ENCODE measurements at regions not wholly inside any gene's neighbourhood (a gene's known extent, or its start where the extent isn't known, plus 50 kb on each side); places are given as distances from the start of the nearest gene placed in this dataset.
A peak's percentile ranks its signal among the peaks of the same experiment; 100 is the strongest.

DNA sequence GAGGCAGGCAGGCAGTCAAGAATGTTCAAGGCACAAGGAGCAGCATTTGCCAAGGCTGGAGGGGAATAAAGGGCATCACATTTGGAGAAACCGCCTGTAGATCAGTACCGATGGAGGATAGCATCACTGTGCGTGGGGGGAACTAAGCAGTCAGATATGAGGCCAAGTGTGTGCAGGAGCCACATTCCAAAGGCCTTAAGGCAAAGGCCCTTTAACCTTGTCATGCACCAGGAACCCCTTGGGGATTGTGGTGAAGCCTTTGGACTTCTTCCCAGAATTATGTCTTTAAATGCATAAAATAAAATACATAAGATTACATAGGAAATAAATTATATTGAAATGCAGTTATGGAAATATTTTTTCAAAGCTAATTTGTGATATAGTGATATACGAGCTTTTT, 532.1 kb downstream of the BUD13 start:
- ATAC-seq (no peak), DNase-seq (no peak)
- no peaks in the 10 kb centered on the region for H3K4me1 ChIP-seq (ENCODE audit: low read depth)
- H3K36me3 ChIP-seq (ENCODE audit: low read depth) = no peaks in the 10 kb centered on the region
- TF ChIP-seq, protein P1, sequence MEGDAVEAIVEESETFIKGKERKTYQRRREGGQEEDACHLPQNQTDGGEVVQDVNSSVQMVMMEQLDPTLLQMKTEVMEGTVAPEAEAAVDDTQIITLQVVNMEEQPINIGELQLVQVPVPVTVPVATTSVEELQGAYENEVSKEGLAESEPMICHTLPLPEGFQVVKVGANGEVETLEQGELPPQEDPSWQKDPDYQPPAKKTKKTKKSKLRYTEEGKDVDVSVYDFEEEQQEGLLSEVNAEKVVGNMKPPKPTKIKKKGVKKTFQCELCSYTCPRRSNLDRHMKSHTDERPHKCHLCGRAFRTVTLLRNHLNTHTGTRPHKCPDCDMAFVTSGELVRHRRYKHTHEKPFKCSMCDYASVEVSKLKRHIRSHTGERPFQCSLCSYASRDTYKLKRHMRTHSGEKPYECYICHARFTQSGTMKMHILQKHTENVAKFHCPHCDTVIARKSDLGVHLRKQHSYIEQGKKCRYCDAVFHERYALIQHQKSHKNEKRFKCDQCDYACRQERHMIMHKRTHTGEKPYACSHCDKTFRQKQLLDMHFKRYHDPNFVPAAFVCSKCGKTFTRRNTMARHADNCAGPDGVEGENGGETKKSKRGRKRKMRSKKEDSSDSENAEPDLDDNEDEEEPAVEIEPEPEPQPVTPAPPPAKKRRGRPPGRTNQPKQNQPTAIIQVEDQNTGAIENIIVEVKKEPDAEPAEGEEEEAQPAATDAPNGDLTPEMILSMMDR (IDR thresholded peaks at IDR 0.05) = no peak
- H3K9me3 ChIP-seq = no peaks in the 10 kb centered on the region
- H3K4me3 ChIP-seq = no peak overlapping the region
- intact Hi-C loops (cut with DNase I, micrococcal nuclease) = no loop called here

DNA sequence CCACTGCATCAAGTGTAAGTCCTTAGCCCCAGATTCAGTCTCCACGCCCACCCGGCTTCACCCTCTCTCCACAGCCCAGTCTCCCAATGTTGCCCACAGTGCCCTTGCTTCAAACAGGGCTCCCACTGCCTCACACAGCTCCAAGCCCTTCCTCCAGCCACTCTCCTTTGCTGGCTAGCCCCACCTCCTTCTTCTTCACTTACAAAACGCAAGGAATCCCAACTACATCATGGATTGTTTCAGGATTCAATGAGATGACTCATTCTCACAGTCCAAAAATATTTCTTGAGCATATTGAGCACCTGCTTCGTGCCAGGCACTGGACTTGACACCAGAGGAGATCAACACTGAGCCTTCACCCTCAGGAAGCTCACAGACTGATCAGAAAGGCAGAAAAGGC, 533.5 kb downstream of the BUD13 start:
- ATAC-seq (no peak), DNase-seq (no peak)
- intact Hi-C loops (cut with DNase I, micrococcal nuclease) = no loop called here
- Histone ChIP-seq H3K4me1 (ENCODE audit: low read depth) (no peaks in the 10 kb centered on the region), H3K4me3 (no peak overlapping the region), H3K9me3 (no peaks in the 10 kb centered on the region), H3K36me3 (ENCODE audit: low read depth) (no peaks in the 10 kb centered on the region)
- TF ChIP-seq, protein P1 (IDR thresholded peaks at IDR 0.05) = no peak

DNA sequence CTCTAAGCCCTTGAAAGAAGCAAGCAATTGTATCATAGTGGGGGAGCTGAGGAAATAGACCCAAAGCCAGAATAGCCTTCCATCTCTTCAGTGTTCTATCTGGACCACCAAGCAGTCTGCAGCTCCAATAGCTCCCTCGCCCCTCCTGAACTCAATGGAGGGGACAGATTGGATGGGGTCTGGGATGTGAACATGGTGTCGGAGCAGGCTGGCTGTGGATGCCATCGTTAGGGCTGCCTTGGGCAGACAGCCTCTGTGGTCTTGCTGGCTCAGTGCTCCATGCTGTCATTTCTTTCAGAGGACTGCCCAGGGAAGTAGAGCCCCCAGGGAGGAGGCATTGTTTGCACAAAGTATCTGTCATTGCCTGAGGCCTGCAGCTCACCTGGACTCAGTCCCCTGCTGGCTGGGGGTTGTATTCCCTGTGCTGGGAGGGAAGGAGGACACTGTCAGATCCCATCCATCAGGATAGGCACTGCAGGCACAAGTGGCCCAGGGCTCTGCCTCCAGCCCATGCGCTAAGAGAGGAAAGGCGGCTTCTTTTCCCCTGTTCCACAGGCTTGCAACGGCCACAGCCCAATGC, 537.7 kb downstream of the BUD13 start:
- intact Hi-C loops (cut with DNase I, micrococcal nuclease) = no loop called here
- no peak overlapping the region for H3K4me3 ChIP-seq

DNA sequence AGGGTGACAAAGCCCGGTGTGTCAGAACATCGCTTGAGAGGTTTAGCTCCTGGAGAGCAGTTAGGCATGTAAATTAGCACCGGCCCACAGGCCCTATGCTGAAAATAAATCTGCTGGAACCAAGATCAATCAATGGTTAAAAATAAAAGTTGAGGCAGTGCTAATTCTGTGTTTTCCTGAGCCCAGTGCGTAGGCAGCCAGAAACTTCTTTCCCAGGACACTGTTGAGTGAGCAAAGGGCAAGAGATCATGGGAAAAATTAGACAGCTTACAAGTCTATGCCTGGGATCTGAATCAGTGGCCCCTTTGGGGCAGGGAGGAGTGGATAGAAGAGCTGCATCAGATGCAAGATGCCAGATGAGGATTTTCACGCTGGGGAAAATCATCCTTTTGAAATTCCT, 539.2 kb downstream of the BUD13 start:
- TF ChIP-seq, protein P1 (IDR thresholded peaks at IDR 0.05) = no peak
- intact Hi-C loops (cut with DNase I, micrococcal nuclease) = no loop called here
- no peak for DNase-seq
- Histone ChIP-seq H3K9me3 (no peaks in the 10 kb centered on the region), H3K36me3 (ENCODE audit: low read depth) (no peaks in the 10 kb centered on the region), H3K4me3 (no peak overlapping the region), H3K4me1 (ENCODE audit: low read depth) (peaks cover 9% of the 10 kb centered on the region)
- no peak for ATAC-seq

More for the DNA sequence above, 537.7 kb downstream of the BUD13 start:
- H3K36me3 ChIP-seq (ENCODE audit: low read depth) = no peaks in the 10 kb centered on the region
- ATAC-seq = no peak
- TF ChIP-seq, protein P1 (IDR thresholded peaks at IDR 0.05) = no peak
- no peak for DNase-seq
- H3K9me3 ChIP-seq = no peaks in the 10 kb centered on the region
- peaks cover 9% of the 10 kb centered on the region for H3K4me1 ChIP-seq (ENCODE audit: low read depth)

DNA sequence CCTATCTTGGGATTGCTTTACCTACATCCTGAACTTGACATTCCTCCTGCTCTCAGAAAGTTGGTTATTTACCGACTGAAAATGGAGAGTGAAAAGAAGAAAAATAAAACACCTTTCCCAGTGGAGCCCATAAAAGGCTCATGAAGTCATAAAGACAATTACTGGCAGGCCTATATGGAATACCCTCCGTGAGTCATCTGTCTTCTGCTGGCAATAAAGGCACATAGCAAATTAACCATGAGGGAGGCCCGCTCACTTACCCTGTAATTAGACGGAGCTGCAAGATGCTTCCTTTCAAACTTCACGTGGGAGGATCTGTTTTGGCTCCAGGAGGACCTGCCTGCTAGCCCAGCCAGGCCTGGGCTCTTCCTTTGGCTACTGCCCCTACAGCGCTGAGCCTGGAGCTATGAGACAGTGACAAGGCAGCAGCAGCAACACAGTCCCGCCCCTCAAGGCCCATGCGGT, 540.4 kb downstream of the BUD13 start:
- intact Hi-C loops (cut with DNase I, micrococcal nuclease) = no loop called here
- DNase-seq (peak in 2 of 3 donors; percentile 14 to 26), ATAC-seq (peak; percentile 90)
- H3K9me3 ChIP-seq = no peaks in the 10 kb centered on the region
- H3K4me3 ChIP-seq = no peak overlapping the region
- TF ChIP-seq, protein P1 (IDR thresholded peaks at IDR 0.05) = no peak
- H3K4me1 ChIP-seq (ENCODE audit: low read depth) = peaks cover 9% of the 10 kb centered on the region
- no peaks in the 10 kb centered on the region for H3K36me3 ChIP-seq (ENCODE audit: low read depth)

DNA sequence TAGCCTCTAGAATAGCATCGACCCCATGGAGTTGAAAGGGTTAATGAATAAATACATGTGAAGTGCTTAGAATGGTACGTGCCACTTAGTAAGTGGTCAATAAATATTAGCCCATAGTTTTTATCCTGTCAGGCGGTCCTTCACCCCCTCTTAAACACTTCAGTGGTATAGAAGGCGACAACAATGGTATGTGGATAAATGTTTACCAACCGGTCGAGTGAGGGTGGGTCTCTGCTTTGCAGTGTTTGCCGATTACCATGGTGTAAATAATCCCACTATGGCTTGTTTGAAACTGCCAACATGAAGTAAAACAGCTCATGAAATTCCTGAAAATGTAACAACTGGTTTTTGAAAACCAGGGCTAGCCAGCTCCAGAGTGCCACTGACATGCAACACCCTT, 541.2 kb downstream of the BUD13 start:
- DNase-seq (no peak), ATAC-seq (no peak)
- TF ChIP-seq, protein P1 (IDR thresholded peaks at IDR 0.05) = no peak
- intact Hi-C loops (cut with DNase I, micrococcal nuclease) = no loop called here
- no peak overlapping the region for H3K4me3 ChIP-seq
- no peaks in the 10 kb centered on the region for H3K36me3 ChIP-seq (ENCODE audit: low read depth)
- no peaks in the 10 kb centered on the region for H3K9me3 ChIP-seq
- H3K4me1 ChIP-seq (ENCODE audit: low read depth) = peaks cover 9% of the 10 kb centered on the region
